HG03159 (cell line): ENCODE measurements at regions not wholly inside any gene's neighbourhood (a gene's known extent, or its start where the extent isn't known, plus 50 kb on each side); places are given as distances from the start of the nearest gene placed in this dataset.
"Not testable (repeated sequence)": the region's sequence is repeated elsewhere in the genome, so short reads cannot be mapped to it uniquely, and the experiment has no call there.

ENCODE experiments used
- ATAC-seq: cut with Tn5 transposase; IDR thresholded peaks from one replicate; pipeline ENCODE4 v1.9.1; 2021; ENCODE audit warnings: mild to moderate bottlenecking, moderate library complexity; ENCODE audit not compliant: unreplicated experiment

DNA sequence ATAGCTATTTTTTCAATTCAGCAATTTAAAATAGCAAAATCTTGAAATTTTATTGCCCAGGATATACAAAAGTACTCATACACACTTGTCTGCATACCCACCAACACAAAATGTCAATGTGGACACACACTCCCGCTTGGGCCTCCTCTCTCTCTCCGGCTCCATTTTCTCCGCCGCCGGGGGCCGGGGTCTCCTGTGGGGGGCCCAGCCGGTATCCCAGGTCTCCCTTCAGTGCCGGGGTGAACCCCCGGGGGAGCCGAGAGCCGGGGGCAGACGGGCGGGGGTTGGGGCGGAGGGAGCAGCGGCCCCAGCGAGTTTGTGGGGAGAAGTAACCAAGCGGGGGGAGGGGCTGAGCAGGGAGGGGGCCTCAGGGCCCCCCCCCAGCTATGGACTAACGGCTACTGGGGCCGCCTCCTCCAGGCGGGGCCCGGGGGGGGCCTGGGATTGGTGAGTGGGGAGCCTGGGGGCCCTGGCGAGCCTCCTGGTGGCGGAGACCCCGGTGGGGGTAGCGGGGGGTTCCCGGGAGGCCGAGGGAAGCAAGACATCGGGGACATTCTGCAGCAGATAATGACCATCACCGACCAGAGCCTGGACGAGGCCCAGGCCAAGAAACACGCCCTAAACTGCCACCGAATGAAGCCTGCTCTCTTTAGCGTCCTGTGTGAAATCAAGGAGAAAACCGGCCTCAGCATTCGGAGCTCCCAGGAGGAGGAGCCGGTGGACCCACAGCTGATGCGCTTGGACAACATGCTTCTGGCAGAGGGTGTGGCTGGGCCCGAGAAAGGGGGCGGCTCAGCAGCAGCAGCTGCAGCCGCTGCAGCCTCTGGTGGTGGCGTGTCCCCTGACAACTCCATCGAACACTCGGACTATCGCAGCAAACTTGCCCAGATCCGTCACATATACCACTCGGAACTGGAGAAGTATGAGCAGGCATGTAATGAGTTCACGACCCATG is 56.6 kb downstream of the CHST2 start:
- ATAC-seq, result not testable (repeated sequence)

DNA sequence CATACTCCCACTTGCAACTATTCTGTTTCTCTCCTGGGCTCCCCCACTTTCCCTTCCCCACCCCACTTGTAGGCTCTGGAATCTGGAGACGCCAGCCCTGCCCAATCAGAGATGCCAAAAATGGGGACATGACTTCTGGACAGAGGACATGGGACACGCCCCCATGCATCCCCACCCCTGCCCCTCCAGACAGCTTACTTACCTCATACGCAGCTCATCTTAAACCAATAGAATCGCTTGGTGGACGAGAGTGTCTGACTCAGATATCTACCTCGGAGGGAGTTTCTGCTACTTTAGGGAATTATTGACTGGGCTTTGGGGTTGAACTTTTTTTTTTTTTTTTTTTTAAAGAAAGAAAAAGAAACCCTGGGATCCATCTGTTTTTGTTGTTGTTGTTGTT is 58.4 kb downstream of the CHST2 start:
- not testable (repeated sequence) for ATAC-seq

DNA sequence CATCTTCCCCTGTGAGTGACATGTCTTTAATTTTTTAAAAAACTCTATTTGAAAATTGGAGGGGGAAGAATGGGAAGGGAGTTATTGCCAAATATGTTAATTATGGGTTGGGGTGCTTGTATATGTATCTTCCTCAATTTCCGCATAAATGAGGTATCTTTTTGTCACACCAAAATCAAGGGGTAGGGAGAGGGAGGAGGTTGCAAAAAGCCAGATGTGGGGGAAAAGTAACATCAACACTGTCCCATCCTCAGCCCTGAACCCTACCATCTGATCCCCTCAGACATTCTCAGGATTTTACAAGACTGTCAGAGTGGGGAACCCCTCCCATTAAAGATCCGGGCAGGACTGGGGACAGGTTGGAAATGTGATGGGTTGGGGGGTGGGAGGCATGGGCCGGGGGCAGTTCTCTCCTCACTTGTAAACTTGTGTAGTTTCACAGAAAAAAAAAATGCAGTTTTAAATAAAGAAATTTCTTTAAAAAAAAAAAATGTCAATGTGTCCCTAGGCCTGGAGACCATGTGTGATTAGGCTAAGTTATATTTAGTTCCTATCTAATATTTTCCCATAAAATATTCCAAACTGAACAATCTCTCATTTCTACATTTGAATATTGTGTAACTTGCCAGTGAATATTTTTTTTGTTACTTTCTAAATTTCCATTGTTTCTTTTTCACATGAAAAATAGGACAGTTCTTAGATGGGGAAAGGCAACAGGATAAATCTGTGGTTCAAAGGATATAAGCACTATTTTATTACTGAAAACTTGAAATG is 59.4 kb downstream of the CHST2 start:
- ATAC-seq, result not testable (repeated sequence)

DNA sequence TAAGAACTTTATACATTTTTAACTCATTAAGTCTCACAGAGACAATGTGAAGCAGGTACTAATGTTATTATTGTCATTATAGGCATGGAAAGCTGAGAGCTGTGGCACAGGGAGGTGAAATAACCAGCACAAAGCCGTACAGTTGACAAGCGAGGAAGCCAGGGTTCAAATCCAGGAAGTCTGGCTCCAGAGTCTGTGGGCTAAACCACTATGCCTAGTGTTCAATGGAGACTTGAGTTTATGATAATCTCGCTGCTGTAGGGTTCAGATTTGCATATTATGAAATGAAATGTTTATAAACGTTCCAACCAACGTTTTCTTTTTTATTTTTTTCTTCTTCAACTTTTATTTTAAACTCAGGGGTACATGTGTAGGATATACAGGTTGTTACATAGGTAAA is 60.0 kb downstream of the CHST2 start:
- no peak for ATAC-seq

DNA sequence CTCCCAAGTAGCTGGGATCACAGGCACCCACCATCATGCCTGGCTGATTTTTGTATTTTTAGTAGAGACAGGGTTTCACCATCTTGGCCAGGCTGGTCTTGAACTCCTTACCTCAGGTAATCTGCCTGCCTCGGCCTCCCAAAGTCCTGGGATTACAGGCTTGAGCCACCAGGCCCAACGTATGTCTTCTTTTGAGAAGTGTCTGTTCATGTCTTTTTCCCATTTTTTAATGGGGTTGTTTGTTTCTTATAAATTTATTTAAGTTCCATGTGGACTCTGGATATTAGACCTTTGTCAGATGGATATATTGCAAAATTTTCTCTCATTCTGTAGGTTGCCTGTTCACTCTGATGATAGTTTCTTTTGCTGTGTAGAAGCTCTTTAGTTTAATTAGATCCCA is 61.3 kb downstream of the CHST2 start:
- ATAC-seq, result not testable (repeated sequence)

DNA sequence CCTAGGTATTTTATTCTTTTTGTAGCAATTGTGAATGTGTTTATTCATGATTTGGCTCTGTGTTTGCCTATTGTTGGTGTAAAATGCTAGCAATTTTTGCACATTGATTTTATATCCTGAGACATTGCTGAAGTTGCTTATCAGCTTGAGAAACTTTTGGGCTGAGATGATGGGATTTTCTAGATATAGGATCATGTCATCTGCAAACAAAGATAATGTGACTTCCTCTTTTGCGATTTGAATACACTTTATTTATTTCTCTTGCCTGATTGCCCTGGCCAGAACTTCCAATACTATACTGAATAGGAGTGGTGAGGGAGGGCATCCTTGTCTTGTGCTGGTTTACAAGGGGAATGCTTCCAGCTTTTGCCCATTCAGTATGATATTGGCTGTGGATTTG is 62.4 kb downstream of the CHST2 start:
- ATAC-seq, result not testable (repeated sequence)

DNA sequence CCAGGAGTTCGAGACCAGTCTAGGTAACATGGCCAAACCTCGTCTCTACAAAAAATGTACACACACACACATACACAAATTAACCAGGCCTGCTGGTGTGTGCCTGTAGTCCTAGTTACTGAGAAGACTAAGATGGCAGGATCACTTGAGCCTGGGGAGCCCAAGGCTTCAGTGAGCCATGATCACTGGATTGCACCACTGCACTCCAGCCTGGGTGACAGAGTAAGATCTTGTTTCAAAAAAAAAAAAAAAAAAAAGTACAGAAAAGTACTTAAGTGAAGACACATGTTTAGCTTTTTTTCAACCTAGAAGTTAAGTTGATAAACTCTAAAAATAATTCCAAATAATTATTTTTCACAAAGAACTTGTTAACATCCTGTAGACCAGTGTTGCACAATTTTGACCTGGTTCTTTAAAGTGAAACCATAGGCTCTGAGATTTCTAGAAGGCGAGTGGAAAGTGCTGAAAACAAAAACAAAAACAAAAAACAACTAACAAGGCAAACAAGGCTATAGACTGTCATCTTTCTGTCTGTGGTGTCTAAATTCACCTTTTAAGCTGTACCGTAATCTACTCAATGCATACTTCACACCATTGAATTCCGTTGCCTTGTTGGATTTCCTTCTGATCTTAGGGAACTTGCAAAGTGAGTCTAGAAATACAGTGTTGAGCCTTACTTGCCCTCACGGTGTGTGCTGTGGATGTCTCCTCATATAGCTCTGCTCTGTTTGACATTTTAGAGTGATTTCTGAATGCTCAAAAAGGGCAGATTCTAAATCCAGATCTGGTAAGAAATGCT is 63.5 kb downstream of the CHST2 start:
- ATAC-seq, result no peak

DNA sequence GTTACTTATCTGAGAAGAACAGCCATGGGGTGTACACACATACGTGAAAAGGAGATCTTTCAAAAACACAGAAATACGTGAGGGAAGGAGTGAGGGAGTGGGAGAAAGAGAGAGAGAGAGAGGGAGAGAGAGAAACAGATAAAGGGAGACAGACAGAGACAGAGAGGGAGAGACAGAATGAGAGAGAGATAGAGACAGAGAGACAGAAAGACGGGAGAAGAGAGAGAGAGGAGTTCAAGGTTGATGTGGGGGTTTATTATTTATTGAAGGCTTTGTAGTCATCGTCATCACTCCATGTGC is 64.0 kb downstream of the CHST2 start:
- ATAC-seq, result no peak

DNA sequence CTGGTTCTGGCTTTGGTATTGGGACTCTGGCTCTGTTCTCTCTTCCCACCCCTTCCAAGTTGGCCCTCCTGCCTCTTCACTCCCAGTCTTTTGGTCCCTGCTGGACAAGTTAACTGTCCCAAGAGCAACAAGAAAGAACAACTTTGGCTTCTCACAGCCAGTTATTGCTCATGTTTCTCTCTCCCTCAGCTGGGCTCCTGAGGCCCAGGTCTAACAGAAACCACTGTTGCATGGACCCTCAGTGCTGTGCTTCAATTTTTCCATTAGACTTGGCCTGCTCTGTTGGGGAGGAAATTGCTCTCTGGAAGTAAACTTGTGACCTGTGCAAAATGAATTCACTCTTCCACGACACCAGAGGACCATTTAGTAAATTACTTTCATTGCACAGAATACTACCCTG is 64.5 kb downstream of the CHST2 start:
- no peak for ATAC-seq

DNA sequence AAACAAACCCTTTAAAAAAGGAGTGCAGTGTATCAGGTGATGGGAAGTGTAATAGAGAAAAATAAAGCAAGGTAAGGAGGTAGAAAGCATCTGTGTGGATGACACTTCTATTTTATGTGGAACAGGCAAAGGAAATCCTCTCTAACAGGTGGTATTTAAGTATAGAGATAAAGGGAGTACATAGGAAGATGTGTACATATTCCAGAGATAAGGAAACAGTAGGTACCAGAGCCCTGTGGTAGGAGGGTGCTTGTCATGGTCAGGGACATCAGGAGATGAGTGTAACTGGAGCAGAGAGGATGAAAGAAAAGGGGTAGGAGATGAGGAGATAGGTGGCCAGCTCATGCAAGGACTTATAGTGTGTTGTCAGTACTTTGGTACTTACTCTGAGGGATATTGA is 65.8 kb downstream of the CHST2 start:
- ATAC-seq, result no peak

DNA sequence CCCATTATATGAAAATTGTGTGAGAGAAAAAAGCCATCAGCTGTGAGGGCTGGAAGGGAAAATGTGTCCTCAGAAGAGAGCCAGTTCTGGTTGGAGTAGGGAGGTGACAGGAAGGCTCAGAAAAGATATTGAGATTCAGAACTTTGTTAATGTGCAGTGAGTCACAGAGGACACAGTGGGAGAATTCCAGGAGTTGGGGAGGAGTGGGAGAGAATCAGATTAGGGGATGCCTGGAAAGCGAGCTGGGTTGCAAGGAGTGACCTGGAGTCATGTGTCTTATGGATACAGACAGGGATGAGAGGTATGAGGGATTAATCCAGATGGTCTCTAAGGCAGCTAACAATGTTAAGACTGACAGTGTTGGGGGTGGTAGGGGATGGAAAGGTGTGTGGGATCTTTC is 67.5 kb downstream of the CHST2 start:
- no peak for ATAC-seq

DNA sequence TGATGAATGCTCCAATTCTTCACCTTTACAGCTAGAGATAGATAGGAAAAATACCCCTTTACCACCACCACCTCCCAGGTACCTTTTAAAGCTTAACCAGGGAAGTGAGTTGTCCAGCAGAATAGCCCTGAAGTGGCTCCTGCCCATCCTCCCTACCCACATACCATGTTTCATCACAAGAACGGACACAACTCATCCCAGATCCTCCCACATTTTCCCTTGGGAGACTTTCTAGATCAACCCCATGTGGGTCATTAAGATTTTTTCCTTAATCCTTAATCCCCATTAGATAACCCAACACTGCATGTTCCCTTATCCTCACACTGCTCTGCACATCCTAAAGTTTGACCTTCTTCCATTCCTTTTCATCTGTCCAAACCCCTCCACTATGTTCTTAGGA is 69.3 kb downstream of the CHST2 start:
- ATAC-seq, result no peak

DNA sequence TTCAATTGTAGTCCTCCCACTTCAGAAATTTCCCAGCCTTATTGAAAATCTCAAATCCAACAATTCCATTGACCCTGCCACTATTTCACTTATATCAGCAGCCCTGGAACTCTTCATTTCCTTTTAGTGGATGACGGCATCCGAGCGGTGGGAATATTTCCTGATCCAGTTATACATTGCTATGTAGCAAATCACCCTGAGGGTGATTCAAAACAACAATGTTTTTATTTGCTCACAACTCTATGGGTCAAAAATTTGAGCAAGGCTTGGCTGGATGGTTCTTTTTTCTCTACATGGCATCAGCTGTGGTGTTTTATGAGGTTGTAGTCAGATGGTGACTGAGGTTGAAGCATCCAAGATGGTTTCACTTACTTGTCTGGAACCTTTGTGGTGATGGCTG is 70.5 kb downstream of the CHST2 start:
- no peak for ATAC-seq

DNA sequence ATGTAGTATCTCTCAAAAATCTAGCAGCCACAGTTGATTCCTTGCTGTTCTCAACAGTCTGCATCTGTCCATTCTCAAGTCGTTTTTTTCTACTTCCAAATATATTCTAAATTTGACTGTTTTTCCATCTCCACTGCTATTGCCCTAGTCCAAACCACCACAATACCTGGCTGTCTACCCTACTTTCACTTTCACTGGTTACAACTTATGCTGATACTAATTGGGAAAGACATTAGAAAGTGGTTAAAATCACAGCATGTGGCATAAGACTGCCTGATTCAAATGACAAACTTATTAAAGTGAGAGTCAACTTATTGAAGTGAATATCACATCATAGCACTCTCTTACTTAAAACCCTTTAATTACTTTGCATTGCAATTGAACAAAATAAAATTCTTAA is 72.6 kb downstream of the CHST2 start:
- no peak for ATAC-seq

DNA sequence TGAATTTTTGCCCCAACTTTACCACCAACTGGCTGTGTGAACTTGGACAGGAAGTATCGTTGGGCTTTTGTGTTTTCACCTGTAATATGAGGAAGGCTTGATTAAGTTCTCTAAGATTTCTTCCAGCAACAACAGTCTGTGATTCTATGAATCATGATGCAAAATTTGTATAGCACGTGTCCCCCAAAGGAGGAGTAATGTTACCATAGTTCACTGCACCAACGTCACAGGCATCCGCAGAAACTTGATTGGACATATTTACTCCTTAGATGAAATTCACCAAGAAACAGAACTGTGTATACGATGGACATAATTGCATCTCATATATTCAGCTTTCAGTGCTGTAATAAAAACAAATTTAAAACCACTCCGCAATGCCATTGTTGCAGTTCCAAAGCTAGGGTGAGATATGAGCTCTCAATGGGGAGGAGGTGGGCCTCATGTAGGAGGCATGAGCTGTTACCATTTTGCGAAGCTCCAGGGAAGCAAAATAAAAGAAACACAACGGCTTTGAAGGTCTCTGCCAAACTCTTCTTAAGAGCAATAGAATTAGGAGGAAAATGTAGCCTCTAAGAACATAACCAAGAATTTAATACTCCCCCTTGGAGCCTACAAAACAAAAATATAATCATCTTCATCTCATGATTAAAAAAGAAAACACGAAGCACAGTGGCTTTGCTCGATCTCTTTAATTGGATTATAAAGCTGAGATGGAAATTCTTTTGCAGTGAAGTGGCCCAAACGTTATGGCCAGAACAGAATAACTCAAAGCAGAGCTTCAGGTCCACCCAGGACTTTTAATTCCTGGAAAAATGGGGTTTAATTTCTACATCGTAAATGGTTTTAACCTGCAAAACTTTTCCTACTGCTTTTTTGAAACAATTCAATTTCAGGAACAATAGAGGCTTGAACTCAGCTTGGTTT is 80.7 kb downstream of the CHST2 start:
- ATAC-seq, result no peak

DNA sequence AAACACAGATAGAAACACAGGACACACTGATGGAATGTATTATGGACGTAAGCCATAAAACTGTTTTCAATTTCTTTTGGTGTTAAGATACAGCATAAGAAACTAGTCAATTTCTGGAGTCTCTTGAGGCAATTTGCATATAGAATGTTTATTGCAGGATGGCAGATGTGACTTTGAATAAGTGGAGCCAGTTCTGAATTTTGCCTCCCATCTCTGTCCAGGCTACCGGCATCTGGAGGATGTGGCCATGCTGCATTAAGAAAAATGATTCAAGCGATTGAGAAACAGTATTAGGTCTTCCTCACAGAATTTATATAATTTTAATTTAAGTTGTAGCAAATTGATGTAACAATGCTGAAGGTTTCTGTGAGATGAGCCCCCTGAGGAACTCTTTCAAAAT is 81.5 kb downstream of the CHST2 start:
- no peak for ATAC-seq

DNA sequence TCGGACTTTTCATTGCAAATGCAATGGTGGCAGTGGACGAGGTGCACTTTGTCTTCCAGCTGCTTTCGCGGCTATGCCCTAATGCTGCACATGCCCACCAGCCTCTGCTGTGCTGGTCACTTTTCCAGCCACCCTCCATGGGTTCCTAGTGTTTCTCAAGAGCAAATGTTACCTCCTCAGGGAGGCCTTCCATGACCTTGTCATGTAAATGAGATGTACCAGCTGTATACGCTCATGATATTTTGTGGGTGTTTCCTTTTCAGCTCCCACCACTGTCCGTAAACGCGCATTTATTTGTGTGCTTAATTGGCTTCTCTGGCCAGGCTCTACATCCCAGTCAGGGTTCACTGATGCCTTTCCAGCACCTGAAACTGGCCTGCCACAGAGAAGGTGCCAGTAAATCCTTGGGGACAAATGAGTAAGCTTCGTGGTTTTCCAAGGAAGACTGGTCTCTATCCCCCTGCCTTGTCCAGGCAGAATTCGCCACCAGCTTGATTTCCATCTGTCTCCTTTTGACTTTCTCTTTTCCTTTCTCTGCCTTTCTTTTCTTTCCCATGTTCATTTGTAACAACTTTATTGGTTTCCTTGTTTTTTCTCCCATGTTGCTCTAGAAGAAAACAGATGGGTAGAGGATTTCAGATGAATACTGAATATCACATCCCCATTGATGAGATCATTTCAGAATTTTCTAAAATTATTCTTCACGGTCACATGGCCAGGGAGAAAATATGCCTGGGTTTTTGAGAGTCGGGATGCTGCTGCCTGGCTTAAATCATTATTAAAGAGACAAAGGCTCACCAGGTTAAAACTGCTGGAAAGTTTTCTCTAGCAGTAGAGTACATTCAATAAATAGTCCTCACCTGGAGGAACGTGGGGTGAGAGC is 82.5 kb downstream of the CHST2 start:
- no peak for ATAC-seq

DNA sequence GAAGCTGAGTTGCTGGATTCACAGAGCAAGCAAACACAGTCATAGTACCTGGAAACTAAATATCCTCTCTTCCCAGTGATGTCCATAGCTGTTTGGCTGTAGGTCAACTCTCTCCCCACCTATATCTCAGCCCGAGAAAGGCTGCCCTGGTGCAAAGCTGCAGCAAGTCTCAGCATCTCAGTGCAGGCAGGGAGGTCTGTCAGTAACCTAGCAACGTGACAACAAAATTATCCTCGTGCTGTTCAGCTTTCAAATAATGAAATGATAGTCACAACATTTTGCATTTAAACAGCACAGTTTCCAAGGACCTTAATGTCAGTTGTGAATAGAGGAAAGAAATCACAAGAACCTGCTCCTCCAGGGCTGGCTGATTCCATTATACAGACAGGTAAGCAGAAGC is 83.6 kb downstream of the CHST2 start:
- ATAC-seq, result no peak

DNA sequence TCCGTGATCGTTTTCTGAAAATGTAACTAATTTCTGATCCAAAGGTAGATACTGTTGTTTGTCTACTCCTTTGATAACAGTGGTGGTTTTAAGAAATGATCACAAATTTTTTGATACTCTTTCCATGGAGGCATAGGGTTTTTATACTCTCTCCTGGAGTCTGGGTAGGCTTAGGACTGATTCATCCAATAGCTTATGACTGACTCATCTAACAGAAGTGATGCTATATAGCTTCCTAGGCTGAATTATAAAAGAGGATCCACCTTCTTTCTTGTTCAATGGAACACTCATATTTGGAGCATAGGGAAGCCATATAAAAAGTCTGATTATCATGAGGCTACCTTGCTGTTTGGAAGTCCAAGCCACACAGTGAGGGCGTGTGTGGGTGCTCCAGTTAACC is 84.3 kb downstream of the CHST2 start:
- no peak for ATAC-seq
